A549 (cell line): ENCODE measurements at regions not wholly inside any gene's neighbourhood (a gene's known extent, or its start where the extent isn't known, plus 50 kb on each side); places are given as distances from the start of the nearest gene placed in this dataset.

Experiments used
- ATAC-seq, 2 experiments: fragments of 200-7000 bp in 1 of 2; fragments of >200 bp in 1 of 2; cut with Nextera tagmentation in 1 of 2; cut with Tn5 transposase in 1 of 2; 3 replicates each; pipeline versions ENCODE4 v1.8.0 to v1.9.1; 2018 to 2020; ENCODE audit warnings: mild to moderate bottlenecking in 1 of 2, moderate library complexity in 1 of 2
- CTCF ChIA-PET: fragments of 300-600 bp; sonication (Branson Sonifier 250); formaldehyde crosslinking; extraction: SDS; loops from one replicate; lab custom pipeline; 2021; ENCODE audit warnings: antibody characterized with exemption, inconsistent platforms; lab: Yijun Ruan, JAX
- POLR2A ChIA-PET: fragments of 350-600 bp; formaldehyde crosslinking; extraction: SDS; loops from one replicate; lab custom pipeline; 2021; ENCODE audit warnings: antibody characterized with exemption, inconsistent platforms; lab: Yijun Ruan, JAX
- DNase-seq, 2 experiments: peaks; one replicate each; pipeline versions ENCODE4 v3.0.0 to v3.0.0-alpha.2; 2011 to 2016; ENCODE audit warnings: low read depth in 1 of 2, low spot score in 1 of 2
- FAIRE-seq: peaks from 2 replicates; lab custom pipeline; 2011; peaks lifted over from hg19 to GRCh38; lab: Jason Lieb, UNC
- H3K27ac ChIP-seq, 2 experiments: fragments of >200 bp; sonication (Bioruptor Twin); formaldehyde crosslinking; 3 replicates each; pipeline ENCODE4 v1.5.1; 2016 to 2017
- H3K4me1 ChIP-seq: fragments of >200 bp; sonication (Bioruptor Twin); formaldehyde crosslinking; 3 replicates; pipeline ENCODE4 v1.6.1; 2016
- H3K4me2 ChIP-seq: fragments of >200 bp; sonication (Bioruptor Twin); formaldehyde crosslinking; 3 replicates; pipeline ENCODE4 v1.6.1; 2016
- H3K4me3 ChIP-seq: fragments of >200 bp; sonication (Bioruptor Twin); formaldehyde crosslinking; 3 replicates; pipeline ENCODE4 v1.5.1; 2016
- H3K9me3 ChIP-seq: fragments of >200 bp; sonication (Bioruptor Twin); formaldehyde crosslinking; 3 replicates; pipeline ENCODE4 v1.6.1; 2016
- ATOH8 ChIP-seq: fragments of 250-450 bp; sonication (Bioruptor Pico); IDR thresholded peaks from 2 replicates; pipeline ENCODE4 v1.5.0; 2020; ENCODE audit warnings: low read depth, mild to moderate bottlenecking, moderate library complexity
- BHLHE40 ChIP-seq: IDR thresholded peaks from 2 replicates; pipeline ENCODE4 v1.6.1; 2012; ENCODE audit warnings: low read depth, low read length, inconsistent platforms
- CBX2 ChIP-seq: fragments of 200-600 bp; sonication (generic); IDR thresholded peaks from 2 replicates; pipeline ENCODE4 v1.6.1; 2016; ENCODE audit warnings: low read depth, mild to moderate bottlenecking, borderline replicate concordance
- CEBPB ChIP-seq, 2 experiments: fragments of >200 bp in 1 of 2; sonication (Bioruptor Twin) in 1 of 2; formaldehyde crosslinking in 1 of 2; IDR thresholded peaks; 2 replicates each; pipeline ENCODE4 v1.6.1; 2012 to 2016
- FOSL2 ChIP-seq, 2 experiments: fragments of 450-650 bp in 1 of 2; fragments of >200 bp in 1 of 2; sonication (Bioruptor Twin) in 1 of 2; formaldehyde crosslinking; IDR thresholded peaks; 2 replicates each; pipeline versions ENCODE4 v1.5.0 to v1.6.1; 2016 to 2020; ENCODE audit warnings: mild to moderate bottlenecking in 1 of 2, moderate library complexity in 1 of 2
- FOXS1 ChIP-seq: fragments of 250-450 bp; sonication (Bioruptor Pico); IDR thresholded peaks from 2 replicates; pipeline ENCODE4 v1.5.0; 2020; ENCODE audit warnings: mild to moderate bottlenecking, moderate library complexity
- HEYL ChIP-seq: fragments of 250-450 bp; sonication (Bioruptor Pico); IDR thresholded peaks from 2 replicates; pipeline ENCODE4 v1.8.0; 2021; ENCODE audit warnings: mild to moderate bottlenecking, moderate library complexity
- HOXB5 ChIP-seq: fragments of 250-450 bp; sonication (Bioruptor Pico); IDR thresholded peaks from 2 replicates; pipeline ENCODE4 v1.5.0; 2020; ENCODE audit warnings: mild to moderate bottlenecking, moderate library complexity
- JUNB ChIP-seq: fragments of >200 bp; sonication (Bioruptor Twin); formaldehyde crosslinking; IDR thresholded peaks from 2 replicates; pipeline ENCODE4 v1.6.1; 2016
- KDM1A ChIP-seq: fragments of 200-600 bp; sonication (generic); IDR thresholded peaks from 2 replicates; pipeline ENCODE4 v1.6.1; 2016; ENCODE audit warnings: low read depth, mild to moderate bottlenecking
- POLR2A ChIP-seq: IDR thresholded peaks from 2 replicates; pipeline ENCODE4 v1.6.1; 2012; ENCODE audit warnings: mild to moderate bottlenecking, low read length
- POLR2AphosphoS2 ChIP-seq: conservative IDR thresholded peaks from 2 replicates; pipeline ENCODE4 v1.6.1; 2012; ENCODE audit warnings: low read length, improper control_type of control experiment, inconsistent platforms
- RAD21 ChIP-seq, 2 experiments: fragments of >200 bp in 1 of 2; sonication (Bioruptor Twin) in 1 of 2; formaldehyde crosslinking in 1 of 2; IDR thresholded peaks in 1 of 2; conservative IDR thresholded peaks in 1 of 2; 2 replicates in 1 of 2; 3 replicates in 1 of 2; pipeline ENCODE4 v1.6.1; 2012 to 2018; ENCODE audit warnings: inconsistent platforms in 1 of 2
- RFX5 ChIP-seq: fragments of 450-650 bp; IDR thresholded peaks from 2 replicates; pipeline ENCODE4 v1.7.1; 2014; ENCODE audit warnings: antibody characterized with exemption, mild to moderate bottlenecking, moderate library complexity
- SREBF2 ChIP-seq: fragments of 450-650 bp; IDR thresholded peaks from 2 replicates; pipeline ENCODE4 v1.6.1; 2014; ENCODE audit warnings: mild to moderate bottlenecking, moderate library complexity
- ZC3H11A ChIP-seq: fragments of 450-650 bp; IDR thresholded peaks from 2 replicates; pipeline ENCODE4 v1.6.1; 2014; ENCODE audit warnings: antibody characterized with exemption, mild to moderate bottlenecking
- ZFP36 ChIP-seq: fragments of 450-650 bp; IDR thresholded peaks from 2 replicates; pipeline ENCODE4 v1.6.1; 2014; ENCODE audit warnings: borderline replicate concordance; ENCODE audit not compliant: partially characterized antibody
- WGBS: methylation state at CpG from one replicate; pipeline ENCODE4 v1.1.6; 2017; ENCODE audit errors: missing lambda C conversion rate; 5-methylcytosine and 5-hydroxymethylcytosine counted together
- TF ChIP-seq, protein P1 (sequence below): fragments of 450-650 bp; IDR thresholded peaks from 2 replicates; pipeline ENCODE4 v1.6.1; 2014; ENCODE audit warnings: antibody characterized with exemption
- TF ChIP-seq, protein P2 (sequence below): IDR thresholded peaks from 2 replicates; pipeline ENCODE4 v1.6.1; 2012; ENCODE audit warnings: low read depth, borderline replicate concordance
- TF ChIP-seq, protein P3 (sequence below): fragments of 150-350 bp; IDR thresholded peaks from 2 replicates; pipeline ENCODE4 v1.6.1; 2014; ENCODE audit warnings: low read depth, mild to moderate bottlenecking, low read length
- TF ChIP-seq, protein P4 (sequence below): fragments of >200 bp; sonication (Bioruptor Twin); formaldehyde crosslinking; IDR thresholded peaks from 3 replicates; pipeline ENCODE4 v1.5.1; 2016

DNA sequence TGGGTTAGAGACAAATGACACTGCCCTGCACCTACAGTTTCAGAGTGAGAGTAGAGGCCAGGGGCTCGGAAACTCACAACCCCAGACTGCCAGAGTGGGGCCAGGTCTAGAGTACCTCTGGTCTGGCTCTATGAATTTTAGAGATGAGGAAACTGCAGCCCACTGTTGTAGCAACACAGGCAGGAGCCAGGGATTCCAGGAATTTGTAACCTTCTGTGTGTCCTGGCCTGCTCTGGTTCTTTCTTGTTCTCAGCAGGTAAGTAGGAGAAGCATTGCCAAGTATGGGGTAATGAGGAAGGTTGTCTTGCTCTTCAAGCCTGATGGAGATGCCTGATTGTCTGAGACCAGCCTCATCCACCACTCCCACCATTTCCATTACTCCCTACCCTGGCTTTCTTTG lies 221.8 kb downstream of the UACA start:
- ChIA-PET CTCF (interaction anchor here (0.7 to 0.9 kb wide), 2 partner anchors 9 to 44 kb away, joined by 3 read pairs; no protein-coding TSS in a partner anchor), POLR2A (no interaction called here)
- H3K4me1 ChIP-seq: peaks cover 8% of the 10 kb centered on the region
- ATAC-seq: no peak
- H3K4me3 ChIP-seq: no peak overlapping the region
- no peak overlapping the region for H3K4me2 ChIP-seq
- TF ChIP-seq ZC3H11A (no peak), JUNB (no peak)
- TF ChIP-seq, protein P1, sequence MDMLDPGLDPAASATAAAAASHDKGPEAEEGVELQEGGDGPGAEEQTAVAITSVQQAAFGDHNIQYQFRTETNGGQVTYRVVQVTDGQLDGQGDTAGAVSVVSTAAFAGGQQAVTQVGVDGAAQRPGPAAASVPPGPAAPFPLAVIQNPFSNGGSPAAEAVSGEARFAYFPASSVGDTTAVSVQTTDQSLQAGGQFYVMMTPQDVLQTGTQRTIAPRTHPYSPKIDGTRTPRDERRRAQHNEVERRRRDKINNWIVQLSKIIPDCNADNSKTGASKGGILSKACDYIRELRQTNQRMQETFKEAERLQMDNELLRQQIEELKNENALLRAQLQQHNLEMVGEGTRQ: no peak
- H3K9me3 ChIP-seq: no peaks in the 10 kb centered on the region
- WGBS: 80% methylated on average over 1 of the region's 1 CpG
- no peak overlapping the region for H3K27ac ChIP-seq
- no peak for DNase-seq
- FAIRE-seq: no peak

DNA sequence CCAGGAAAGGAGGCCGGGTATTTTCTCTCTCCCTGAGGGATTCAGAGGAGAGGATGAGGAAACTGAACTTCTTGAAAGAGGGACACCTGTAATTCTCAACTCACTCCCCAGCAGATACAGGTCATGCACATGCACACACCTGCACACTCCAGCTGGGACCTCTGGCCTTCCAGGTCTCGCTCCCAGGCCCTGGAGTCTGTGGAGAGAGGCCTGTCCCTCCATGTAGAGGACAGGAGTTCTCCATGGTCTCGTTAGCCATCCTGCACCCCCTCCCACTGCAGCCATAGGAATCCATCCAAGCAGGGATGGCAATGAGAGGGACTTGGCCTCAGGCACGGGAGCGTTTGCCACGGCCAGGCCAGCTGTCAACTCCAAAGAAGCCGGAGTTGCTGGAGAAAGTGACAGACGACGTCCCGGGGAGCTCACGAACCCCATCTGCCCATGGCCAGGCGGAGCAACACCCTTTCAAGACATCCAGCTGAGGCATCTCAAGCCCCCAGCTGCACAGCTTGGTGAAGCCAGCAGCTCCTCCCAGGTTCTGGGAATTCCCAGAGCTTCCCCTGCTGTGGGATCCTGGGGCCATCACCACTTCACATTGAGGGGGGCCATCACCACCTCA lies 223.3 kb downstream of the UACA start:
- Histone ChIP-seq H3K9me3 (no peaks in the 10 kb centered on the region), H3K27ac (no peak overlapping the region), H3K4me3 (no peak overlapping the region), H3K4me2 (no peak overlapping the region), H3K4me1 (peaks cover 8% of the 10 kb centered on the region)
- POLR2A ChIA-PET: no interaction called here
- CTCF ChIA-PET: interaction anchor here (0.6 to 1.9 kb wide), 7 partner anchors 14 to 965 kb away, joined by 3 to 6 read pairs (median 3); no protein-coding TSS in a partner anchor
- WGBS: 85% methylated on average over 12 of the region's 12 CpGs
- ATAC-seq: no peak
- DNase-seq: no peak
- no peak for FAIRE-seq
- TF ChIP-seq FOXS1 (no peak), RAD21 (conservative IDR thresholded peaks at IDR 0.05 in 1 of 2, IDR thresholded peaks at IDR 0.05 in 1 of 2) (no peak), POLR2A (no peak), RFX5 (no peak), HOXB5 (CRISPR knock-in tag) (no peak), HEYL (CRISPR knock-in tag) (no peak), FOSL2 (IDR thresholded peaks at IDR 0.05) (no peak), FOSL2 (CRISPR knock-in tag; IDR thresholded peaks at IDR 0.05) (no peak), KDM1A (no peak), BHLHE40 (no peak), SREBF2 (no peak), CBX2 (no peak), ATOH8 (CRISPR knock-in tag) (no peak), POLR2AphosphoS2 (no peak), ZFP36 (no peak), CEBPB (IDR thresholded peaks at IDR 0.05) (no peak)
- TF ChIP-seq, protein P2, sequence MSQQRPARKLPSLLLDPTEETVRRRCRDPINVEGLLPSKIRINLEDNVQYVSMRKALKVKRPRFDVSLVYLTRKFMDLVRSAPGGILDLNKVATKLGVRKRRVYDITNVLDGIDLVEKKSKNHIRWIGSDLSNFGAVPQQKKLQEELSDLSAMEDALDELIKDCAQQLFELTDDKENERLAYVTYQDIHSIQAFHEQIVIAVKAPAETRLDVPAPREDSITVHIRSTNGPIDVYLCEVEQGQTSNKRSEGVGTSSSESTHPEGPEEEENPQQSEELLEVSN: no peak
- TF ChIP-seq, protein P3, sequence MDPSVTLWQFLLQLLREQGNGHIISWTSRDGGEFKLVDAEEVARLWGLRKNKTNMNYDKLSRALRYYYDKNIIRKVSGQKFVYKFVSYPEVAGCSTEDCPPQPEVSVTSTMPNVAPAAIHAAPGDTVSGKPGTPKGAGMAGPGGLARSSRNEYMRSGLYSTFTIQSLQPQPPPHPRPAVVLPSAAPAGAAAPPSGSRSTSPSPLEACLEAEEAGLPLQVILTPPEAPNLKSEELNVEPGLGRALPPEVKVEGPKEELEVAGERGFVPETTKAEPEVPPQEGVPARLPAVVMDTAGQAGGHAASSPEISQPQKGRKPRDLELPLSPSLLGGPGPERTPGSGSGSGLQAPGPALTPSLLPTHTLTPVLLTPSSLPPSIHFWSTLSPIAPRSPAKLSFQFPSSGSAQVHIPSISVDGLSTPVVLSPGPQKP: no peak
- TF ChIP-seq, protein P4, sequence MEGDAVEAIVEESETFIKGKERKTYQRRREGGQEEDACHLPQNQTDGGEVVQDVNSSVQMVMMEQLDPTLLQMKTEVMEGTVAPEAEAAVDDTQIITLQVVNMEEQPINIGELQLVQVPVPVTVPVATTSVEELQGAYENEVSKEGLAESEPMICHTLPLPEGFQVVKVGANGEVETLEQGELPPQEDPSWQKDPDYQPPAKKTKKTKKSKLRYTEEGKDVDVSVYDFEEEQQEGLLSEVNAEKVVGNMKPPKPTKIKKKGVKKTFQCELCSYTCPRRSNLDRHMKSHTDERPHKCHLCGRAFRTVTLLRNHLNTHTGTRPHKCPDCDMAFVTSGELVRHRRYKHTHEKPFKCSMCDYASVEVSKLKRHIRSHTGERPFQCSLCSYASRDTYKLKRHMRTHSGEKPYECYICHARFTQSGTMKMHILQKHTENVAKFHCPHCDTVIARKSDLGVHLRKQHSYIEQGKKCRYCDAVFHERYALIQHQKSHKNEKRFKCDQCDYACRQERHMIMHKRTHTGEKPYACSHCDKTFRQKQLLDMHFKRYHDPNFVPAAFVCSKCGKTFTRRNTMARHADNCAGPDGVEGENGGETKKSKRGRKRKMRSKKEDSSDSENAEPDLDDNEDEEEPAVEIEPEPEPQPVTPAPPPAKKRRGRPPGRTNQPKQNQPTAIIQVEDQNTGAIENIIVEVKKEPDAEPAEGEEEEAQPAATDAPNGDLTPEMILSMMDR: no peak
